ENCODE measurements at regions not wholly inside any gene's neighbourhood (a gene's known extent, or its start where the extent isn't known, plus 50 kb on each side); places are given as distances from the start of the nearest gene placed in this dataset.

- no peak for DNase-seq
These were observed 97.4 kb upstream of the ITGA1 start for GRCh38 chr5:52690236-52690768.

GRCh38 chr5:52692039-52692438 is 95.7 kb upstream of the ITGA1 start:
- no peak for DNase-seq

- no peak for DNase-seq
These were observed 95.1 kb upstream of the ITGA1 start for GRCh38 chr5:52692606-52693005.

- DNase-seq = peak; percentile 8
These were observed 94.4 kb upstream of the ITGA1 start for GRCh38 chr5:52693280-52693679.

- no peak for DNase-seq
These were observed 93.9 kb upstream of the ITGA1 start for GRCh38 chr5:52693836-52694235.

GRCh38 chr5:52694648-52695047 is 93.1 kb upstream of the ITGA1 start:
- DNase-seq = no peak

- no peak for DNase-seq
These were observed 84.8 kb upstream of the ITGA1 start for GRCh38 chr5:52702877-52703276.

GRCh38 chr5:52703321-52703720 is 84.4 kb upstream of the ITGA1 start:
- DNase-seq = no peak

GRCh38 chr5:52705720-52706119 is 82.0 kb upstream of the ITGA1 start:
- no peak for DNase-seq

GRCh38 chr5:52706775-52707174 is 80.9 kb upstream of the ITGA1 start:
- DNase-seq = no peak

- no peak for DNase-seq
These were observed 80.1 kb upstream of the ITGA1 start for GRCh38 chr5:52707616-52708015.

GRCh38 chr5:52708463-52708862 is 79.3 kb upstream of the ITGA1 start:
- DNase-seq = no peak

- no peak for DNase-seq
These were observed 78.4 kb upstream of the ITGA1 start for GRCh38 chr5:52709167-52709925.

GRCh38 chr5:52710310-52710971 is 77.3 kb upstream of the ITGA1 start:
- DNase-seq = no peak

- no peak for DNase-seq
These were observed 76.6 kb upstream of the ITGA1 start for GRCh38 chr5:52710972-52711596.

GRCh38 chr5:52712354-52712753 is 75.4 kb upstream of the ITGA1 start:
- DNase-seq = no peak

GRCh38 chr5:52725065-52725746 is 62.5 kb upstream of the ITGA1 start:
- DNase-seq = peak; percentile 6

GRCh38 chr5:52725808-52726207 is 61.9 kb upstream of the ITGA1 start:
- DNase-seq = no peak

GRCh38 chr5:52727020-52727419 is 60.7 kb upstream of the ITGA1 start:
- DNase-seq = no peak

- no peak for DNase-seq
These were observed 60.1 kb upstream of the ITGA1 start for GRCh38 chr5:52727576-52727975.

GRCh38 chr5:52728224-52728623 is 59.5 kb upstream of the ITGA1 start:
- DNase-seq = no peak

- DNase-seq = no peak
These were observed 59.0 kb upstream of the ITGA1 start for GRCh38 chr5:52728686-52729085.

GRCh38 chr5:52731274-52732027 is 56.3 kb upstream of the ITGA1 start:
- no peak for DNase-seq

All from stimulated activated CD4-positive, alpha-beta T cell treated with anti-CD3 and anti-CD28 coated beads, Interleukin-12 subunit alpha, Interleukin-12 subunit beta, amount 100 ng/mL, for 4 hours (primary cell).